ENCODE measurements at regions not wholly inside any gene's neighbourhood (a gene's known extent, or its start where the extent isn't known, plus 50 kb on each side); places are given as distances from the start of the nearest gene placed in this dataset.

DNA sequence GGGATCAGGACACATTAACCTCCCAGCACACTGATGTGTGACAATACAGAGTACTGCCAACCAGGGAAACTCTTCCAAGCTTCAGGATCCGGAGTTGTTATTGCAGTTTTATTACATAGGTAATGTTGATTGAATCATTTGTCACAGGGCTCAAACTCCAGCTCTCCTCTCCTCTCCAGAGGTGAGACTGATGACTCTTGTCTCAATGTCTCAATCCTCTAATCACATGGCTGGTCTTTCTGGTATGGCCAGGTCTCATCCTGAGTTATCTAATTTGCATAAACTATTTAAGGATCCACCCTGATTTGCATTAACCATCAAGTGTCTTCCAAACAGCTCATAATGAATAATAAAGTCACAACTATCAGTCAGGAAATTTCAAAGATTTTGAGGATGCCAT is 522.6 kb upstream of the PCDH9 start:
- TF ChIP-seq POLR2A (conservative IDR thresholded peaks at IDR 0.05) (no peak), SRSF1 (IDR thresholded peaks at IDR 0.05; ENCODE audit: low read depth, low read length) (no peak), ZNF134 (CRISPR knock-in tag; conservative IDR thresholded peaks at IDR 0.05) (no peak), TAF15 (IDR thresholded peaks at IDR 0.05; ENCODE audit: low read depth, low read length) (no peak), ZBTB17 (CRISPR knock-in tag; IDR thresholded peaks at IDR 0.05) (no peak), FOXP1 (CRISPR knock-in tag; IDR thresholded peaks at IDR 0.05) (no peak), ZNF561 (CRISPR knock-in tag; conservative IDR thresholded peaks at IDR 0.05) (no peak), POLR2G (IDR thresholded peaks at IDR 0.05; ENCODE audit: low read depth, low read length) (no peak)
- TF ChIP-seq, protein P1, sequence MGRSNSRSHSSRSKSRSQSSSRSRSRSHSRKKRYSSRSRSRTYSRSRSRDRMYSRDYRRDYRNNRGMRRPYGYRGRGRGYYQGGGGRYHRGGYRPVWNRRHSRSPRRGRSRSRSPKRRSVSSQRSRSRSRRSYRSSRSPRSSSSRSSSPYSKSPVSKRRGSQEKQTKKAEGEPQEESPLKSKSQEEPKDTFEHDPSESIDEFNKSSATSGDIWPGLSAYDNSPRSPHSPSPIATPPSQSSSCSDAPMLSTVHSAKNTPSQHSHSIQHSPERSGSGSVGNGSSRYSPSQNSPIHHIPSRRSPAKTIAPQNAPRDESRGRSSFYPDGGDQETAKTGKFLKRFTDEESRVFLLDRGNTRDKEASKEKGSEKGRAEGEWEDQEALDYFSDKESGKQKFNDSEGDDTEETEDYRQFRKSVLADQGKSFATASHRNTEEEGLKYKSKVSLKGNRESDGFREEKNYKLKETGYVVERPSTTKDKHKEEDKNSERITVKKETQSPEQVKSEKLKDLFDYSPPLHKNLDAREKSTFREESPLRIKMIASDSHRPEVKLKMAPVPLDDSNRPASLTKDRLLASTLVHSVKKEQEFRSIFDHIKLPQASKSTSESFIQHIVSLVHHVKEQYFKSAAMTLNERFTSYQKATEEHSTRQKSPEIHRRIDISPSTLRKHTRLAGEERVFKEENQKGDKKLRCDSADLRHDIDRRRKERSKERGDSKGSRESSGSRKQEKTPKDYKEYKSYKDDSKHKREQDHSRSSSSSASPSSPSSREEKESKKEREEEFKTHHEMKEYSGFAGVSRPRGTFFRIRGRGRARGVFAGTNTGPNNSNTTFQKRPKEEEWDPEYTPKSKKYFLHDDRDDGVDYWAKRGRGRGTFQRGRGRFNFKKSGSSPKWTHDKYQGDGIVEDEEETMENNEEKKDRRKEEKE (IDR thresholded peaks at IDR 0.05; ENCODE audit: borderline replicate concordance in 1 of 2, control insufficient read depth in 1 of 2, low read depth in 2 of 2, low read length in 1 of 2): no peak
- TF ChIP-seq, protein P2, sequence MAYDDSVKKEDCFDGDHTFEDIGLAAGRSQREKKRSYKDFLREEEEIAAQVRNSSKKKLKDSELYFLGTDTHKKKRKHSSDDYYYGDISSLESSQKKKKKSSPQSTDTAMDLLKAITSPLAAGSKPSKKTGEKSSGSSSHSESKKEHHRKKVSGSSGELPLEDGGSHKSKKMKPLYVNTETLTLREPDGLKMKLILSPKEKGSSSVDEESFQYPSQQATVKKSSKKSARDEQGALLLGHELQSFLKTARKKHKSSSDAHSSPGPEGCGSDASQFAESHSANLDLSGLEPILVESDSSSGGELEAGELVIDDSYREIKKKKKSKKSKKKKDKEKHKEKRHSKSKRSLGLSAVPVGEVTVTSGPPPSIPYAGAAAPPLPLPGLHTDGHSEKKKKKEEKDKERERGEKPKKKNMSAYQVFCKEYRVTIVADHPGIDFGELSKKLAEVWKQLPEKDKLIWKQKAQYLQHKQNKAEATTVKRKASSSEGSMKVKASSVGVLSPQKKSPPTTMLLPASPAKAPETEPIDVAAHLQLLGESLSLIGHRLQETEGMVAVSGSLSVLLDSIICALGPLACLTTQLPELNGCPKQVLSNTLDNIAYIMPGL (CRISPR knock-in tag; IDR thresholded peaks at IDR 0.05): no peak
- TF ChIP-seq, protein P3, sequence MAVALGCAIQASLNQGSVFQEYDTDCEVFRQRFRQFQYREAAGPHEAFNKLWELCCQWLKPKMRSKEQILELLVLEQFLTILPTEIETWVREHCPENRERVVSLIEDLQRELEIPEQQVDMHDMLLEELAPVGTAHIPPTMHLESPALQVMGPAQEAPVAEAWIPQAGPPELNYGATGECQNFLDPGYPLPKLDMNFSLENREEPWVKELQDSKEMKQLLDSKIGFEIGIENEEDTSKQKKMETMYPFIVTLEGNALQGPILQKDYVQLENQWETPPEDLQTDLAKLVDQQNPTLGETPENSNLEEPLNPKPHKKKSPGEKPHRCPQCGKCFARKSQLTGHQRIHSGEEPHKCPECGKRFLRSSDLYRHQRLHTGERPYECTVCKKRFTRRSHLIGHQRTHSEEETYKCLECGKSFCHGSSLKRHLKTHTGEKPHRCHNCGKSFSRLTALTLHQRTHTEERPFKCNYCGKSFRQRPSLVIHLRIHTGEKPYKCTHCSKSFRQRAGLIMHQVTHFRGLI (CRISPR knock-in tag; IDR thresholded peaks at IDR 0.05): no peak

Measured in K562 (cell line).